Right lobe of liver (tissue), 6 donors: ENCODE measurements at regions not wholly inside any gene's neighbourhood (a gene's known extent, or its start where the extent isn't known, plus 50 kb on each side); places are given as distances from the start of the nearest gene placed in this dataset.

Experiments
- ATAC-seq, 4 donors: fragments of 200-7000 bp; cut with Tn5 transposase; one replicate each; pipeline ENCODE4 v1.9.1; 2020; ENCODE audit warnings: mild to moderate bottlenecking in 4 of 4, moderate library complexity in 4 of 4
- DNase-seq, 3 donors: peaks; one replicate each; pipeline ENCODE4 v3.0.0-alpha.2; 2020
- H3K27ac ChIP-seq, 3 donors: fragments of 200-600 bp; one replicate each; pipeline ENCODE4 v1.8.0; 2022
- H3K27me3 ChIP-seq, 2 donors: fragments of 200-600 bp; one replicate each; pipeline ENCODE4 v1.8.0; 2022
- H3K36me3 ChIP-seq, 4 donors: fragments of 200-600 bp; sonication (generic) in 1 of 4; one replicate each; pipeline versions ENCODE4 v1.5.1 to v1.8.0; 2017 to 2022; ENCODE audit warnings: control low read depth in 1 of 4
- H3K4me1 ChIP-seq, 4 donors: fragments of 200-600 bp; sonication (generic) in 1 of 4; one replicate each; pipeline versions ENCODE4 v1.5.1 to v1.8.0; 2017 to 2022; ENCODE audit warnings: control low read depth in 1 of 4
- H3K4me3 ChIP-seq, 3 donors: fragments of 200-600 bp; one replicate each; pipeline ENCODE4 v1.8.0; 2022
- H3K9me3 ChIP-seq, 4 donors: fragments of 200-600 bp; sonication (generic) in 1 of 4; one replicate each; pipeline versions ENCODE4 v1.5.1 to v1.8.0; 2017 to 2022; ENCODE audit warnings: control low read depth in 1 of 4
- CTCF ChIP-seq, 4 donors: fragments of 200-600 bp in 3 of 4; fragments of 450-650 bp in 1 of 4; IDR thresholded peaks; one replicate each; pipeline versions ENCODE4 v1.5.1 to v1.8.0; 2016 to 2022; ENCODE audit warnings: antibody characterized with exemption in 4 of 4, mild to moderate bottlenecking in 2 of 4
- POLR2A ChIP-seq: fragments of 450-650 bp; IDR thresholded peaks from one replicate; pipeline ENCODE4 v1.6.1; 2017; ENCODE audit warnings: antibody characterized with exemption, mild to moderate bottlenecking
- WGBS: methylation state at CpG from one replicate; pipeline ENCODE4 v1.1.6; 2018; ENCODE audit warnings: low coverage, low lambda C conversion rate; ENCODE audit not compliant: insufficient coverage; ENCODE audit errors: missing lambda C conversion rate; 5-methylcytosine and 5-hydroxymethylcytosine counted together
- intact Hi-C, 2 donors: fragments of 100-400 bp; cut with DNase I; formaldehyde crosslinking; loops; one replicate each; pipeline versions ENCODE4 v1.11.2 to v1.14.1; 2022
- donor health status: DM: no; HTN: yes; CAD: no.
- donor health status: DM: no; HTN: no; CAD: no.
- donor health status: DM: no; HTN: no; CAD: no.
- donor health status: DM: no; HTN: yes; CAD: no.
- donor health status: DM: no; HTN: yes; CAD: no.

GRCh38 chr6:90434094-90434493 lies 137.5 kb upstream of the BACH2 start:
- Histone ChIP-seq H3K27ac (no peak overlapping the region), H3K4me1 (no peaks in the 10 kb centered on the region), H3K27me3 (no peaks in the 10 kb centered on the region), H3K9me3 (no peaks in the 10 kb centered on the region), H3K36me3 (no peaks in the 10 kb centered on the region), H3K4me3 (no peak overlapping the region)
- peak in 1 of 4 donors; percentile 23 for ATAC-seq
- intact Hi-C loops, result no loop called here
- TF ChIP-seq POLR2A, result no peak
- no peak for TF ChIP-seq CTCF (IDR thresholded peaks at IDR 0.05)
- DNase-seq, result no peak
- 100% methylated on average over 1 of the region's 1 CpG for WGBS

- intact Hi-C loops, result no loop called here
- TF ChIP-seq POLR2A (no peak), CTCF (IDR thresholded peaks at IDR 0.05) (no peak)
- H3K4me3 ChIP-seq, result no peak overlapping the region
These were observed 136.3 kb upstream of the BACH2 start for GRCh38 chr6:90432937-90433336.

GRCh38 chr6:90432041-90432775 lies 135.6 kb upstream of the BACH2 start:
- H3K4me1 ChIP-seq, result no peaks in the 10 kb centered on the region
- no peaks in the 10 kb centered on the region for H3K9me3 ChIP-seq
- H3K27ac ChIP-seq, result no peak overlapping the region
- no peaks in the 10 kb centered on the region for H3K27me3 ChIP-seq
- H3K4me3 ChIP-seq, result no peak overlapping the region
- DNase-seq, result no peak
- WGBS, result 44% methylated on average over 3 of the region's 3 CpGs
- H3K36me3 ChIP-seq, result no peaks in the 10 kb centered on the region
- intact Hi-C loops, result no loop called here
- TF ChIP-seq CTCF (IDR thresholded peaks at IDR 0.05) (no peak), POLR2A (no peak)
- no peak for ATAC-seq

More at GRCh38 chr6:90432937-90433336, 136.3 kb upstream of the BACH2 start:
- H3K27ac ChIP-seq, result no peak overlapping the region
- H3K27me3 ChIP-seq, result no peaks in the 10 kb centered on the region
- DNase-seq (no peak), ATAC-seq (no peak)
- H3K36me3 ChIP-seq, result no peaks in the 10 kb centered on the region
- H3K4me1 ChIP-seq, result no peaks in the 10 kb centered on the region
- no peaks in the 10 kb centered on the region for H3K9me3 ChIP-seq

- Histone ChIP-seq H3K27me3 (no peaks in the 10 kb centered on the region), H3K27ac (no peak overlapping the region), H3K36me3 (no peaks in the 10 kb centered on the region), H3K9me3 (no peaks in the 10 kb centered on the region), H3K4me3 (no peak overlapping the region), H3K4me1 (no peaks in the 10 kb centered on the region)
- ATAC-seq, result no peak
- DNase-seq, result no peak
- intact Hi-C loops, result no loop called here
- TF ChIP-seq POLR2A (no peak), CTCF (IDR thresholded peaks at IDR 0.05) (no peak)
These were observed 134.9 kb upstream of the BACH2 start for GRCh38 chr6:90431576-90431975.

GRCh38 chr6:90429713-90430112 lies 133.1 kb upstream of the BACH2 start:
- DNase-seq (no peak), ATAC-seq (no peak)
- Histone ChIP-seq H3K4me3 (no peak overlapping the region), H3K9me3 (no peaks in the 10 kb centered on the region), H3K4me1 (no peaks in the 10 kb centered on the region), H3K27me3 (no peaks in the 10 kb centered on the region), H3K27ac (no peak overlapping the region), H3K36me3 (no peaks in the 10 kb centered on the region)
- no peak for TF ChIP-seq CTCF (IDR thresholded peaks at IDR 0.05)
- no peak for TF ChIP-seq POLR2A
- intact Hi-C loops, result no loop called here
